Eye (tissue), 1 donor: ENCODE measurements at regions not wholly inside any gene's neighbourhood (a gene's known extent, or its start where the extent isn't known, plus 50 kb on each side); places are given as distances from the start of the nearest gene placed in this dataset.
A peak's percentile ranks its signal among the peaks of the same experiment; 100 is the strongest.
"Not testable (repeated sequence)": the region's sequence is repeated elsewhere in the genome, so short reads cannot be mapped to it uniquely, and the experiment has no call there.

Source experiments
- DNase-seq: peaks from one replicate; pipeline ENCODE4 v3.0.0-alpha.2; 2015

DNA sequence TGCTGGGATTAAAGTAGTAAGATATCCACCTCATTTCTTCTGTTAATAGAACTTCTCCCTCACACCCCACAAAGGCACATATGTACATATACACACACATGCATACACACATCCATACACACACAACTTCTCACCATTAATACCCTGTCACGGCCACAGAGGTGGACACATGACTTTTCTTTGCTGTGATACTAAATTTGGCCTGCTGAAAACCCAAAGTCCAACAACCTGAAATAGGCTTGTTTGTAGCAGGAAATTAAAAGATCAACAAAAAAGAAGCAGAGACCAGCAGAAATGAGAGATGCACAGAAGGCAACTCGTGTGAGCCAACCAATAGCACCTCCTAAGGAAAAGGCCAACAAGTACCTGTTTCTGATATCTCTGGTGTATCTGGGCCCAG is 128.7 kb upstream of the PCGF5 start:
- no peak for DNase-seq

DNA sequence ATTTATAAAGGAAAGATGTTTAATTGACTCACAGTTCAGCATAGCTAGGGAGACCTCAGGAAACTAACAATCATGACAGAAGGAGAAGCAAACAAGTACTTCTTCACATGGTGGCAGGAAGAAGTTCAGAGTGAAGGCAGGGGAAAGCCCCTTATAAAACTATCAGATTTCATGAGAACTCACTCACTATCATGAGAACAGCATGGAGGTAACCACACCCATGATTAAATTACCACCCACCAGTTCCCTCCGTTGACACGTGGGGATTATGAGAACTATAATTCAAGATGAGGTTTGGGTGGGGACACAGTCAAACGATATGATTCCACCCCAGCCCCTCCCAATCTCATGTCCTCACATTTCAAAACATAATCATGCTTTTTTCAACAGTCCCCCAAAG is 124.2 kb upstream of the PCGF5 start:
- DNase-seq, result no peak

DNA sequence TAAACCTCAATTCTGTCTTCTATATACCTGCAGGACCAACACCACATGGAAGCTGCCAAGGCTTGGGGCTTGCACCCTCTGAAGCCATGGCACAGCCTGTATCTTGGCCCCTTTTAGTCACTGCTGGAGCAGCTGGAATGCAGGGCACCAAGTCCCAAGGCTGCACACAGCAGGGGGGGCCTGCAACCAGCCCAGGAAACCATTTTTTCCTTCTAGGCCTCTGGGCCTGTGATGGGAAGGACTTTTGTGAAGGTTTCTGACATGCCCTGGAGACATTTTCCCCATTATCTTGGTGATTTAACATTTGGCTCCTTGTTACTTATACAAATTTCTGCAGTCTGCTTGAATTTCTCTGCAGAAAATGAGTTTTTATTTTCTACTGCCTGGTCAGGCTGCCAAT is 123.2 kb upstream of the PCGF5 start:
- DNase-seq, result no peak

DNA sequence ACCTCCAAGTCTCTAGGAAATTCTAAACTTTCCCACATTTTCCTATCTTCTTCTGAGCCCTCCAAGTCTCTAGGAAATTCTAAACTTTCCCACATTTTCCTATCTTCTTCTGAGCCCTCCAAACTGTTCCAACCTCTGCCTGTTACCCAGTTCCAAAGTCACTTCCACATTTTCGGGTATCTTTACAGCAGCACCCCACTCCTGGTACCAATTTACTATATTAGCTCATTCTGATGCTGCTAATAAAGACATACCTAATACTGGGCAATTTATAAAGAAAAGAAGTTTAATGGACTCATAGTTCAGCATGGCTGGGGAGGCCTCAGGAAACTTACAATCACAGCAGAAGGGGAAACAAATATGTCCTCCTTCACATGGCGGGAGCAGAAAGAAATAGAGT is 122.4 kb upstream of the PCGF5 start:
- DNase-seq, result not testable (repeated sequence)

DNA sequence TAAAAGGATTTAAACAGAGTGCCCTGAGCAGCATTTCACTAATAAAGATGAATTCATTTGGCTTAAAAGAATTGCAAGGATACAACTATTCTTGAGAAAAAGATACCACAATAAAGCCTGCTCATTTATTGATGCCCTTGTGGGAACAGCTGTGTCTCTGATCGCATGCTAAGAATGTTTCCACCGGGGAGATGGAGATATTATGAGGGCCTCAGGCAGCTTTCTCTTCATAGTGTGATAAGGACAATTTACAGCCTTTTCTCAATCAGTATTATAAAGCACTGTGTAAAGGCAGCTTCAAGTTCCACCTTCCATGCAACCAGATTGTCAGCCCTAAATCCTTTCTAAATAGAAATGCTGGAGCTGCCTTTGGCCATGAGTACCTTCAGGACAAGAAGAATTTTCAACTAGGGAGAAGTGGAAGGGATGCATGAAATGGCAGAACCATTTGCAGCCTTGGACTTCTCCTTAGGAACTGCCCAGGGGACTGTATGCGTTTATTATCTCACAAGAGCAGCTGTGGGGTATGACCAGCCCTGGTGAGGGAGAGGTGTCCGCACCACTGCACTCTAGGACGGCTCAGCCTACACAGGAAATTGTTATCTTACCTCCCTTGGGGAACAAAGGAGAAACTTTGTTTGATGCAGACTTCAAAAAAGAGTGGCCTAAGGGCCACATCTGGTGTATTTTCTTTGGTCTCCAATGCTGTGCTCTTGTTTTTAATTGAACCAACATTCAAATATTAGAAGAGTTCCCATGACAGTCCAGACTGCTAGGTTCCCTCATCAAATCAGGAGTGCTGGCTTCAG is 116.9 kb upstream of the PCGF5 start:
- peak; percentile 28 for DNase-seq

DNA sequence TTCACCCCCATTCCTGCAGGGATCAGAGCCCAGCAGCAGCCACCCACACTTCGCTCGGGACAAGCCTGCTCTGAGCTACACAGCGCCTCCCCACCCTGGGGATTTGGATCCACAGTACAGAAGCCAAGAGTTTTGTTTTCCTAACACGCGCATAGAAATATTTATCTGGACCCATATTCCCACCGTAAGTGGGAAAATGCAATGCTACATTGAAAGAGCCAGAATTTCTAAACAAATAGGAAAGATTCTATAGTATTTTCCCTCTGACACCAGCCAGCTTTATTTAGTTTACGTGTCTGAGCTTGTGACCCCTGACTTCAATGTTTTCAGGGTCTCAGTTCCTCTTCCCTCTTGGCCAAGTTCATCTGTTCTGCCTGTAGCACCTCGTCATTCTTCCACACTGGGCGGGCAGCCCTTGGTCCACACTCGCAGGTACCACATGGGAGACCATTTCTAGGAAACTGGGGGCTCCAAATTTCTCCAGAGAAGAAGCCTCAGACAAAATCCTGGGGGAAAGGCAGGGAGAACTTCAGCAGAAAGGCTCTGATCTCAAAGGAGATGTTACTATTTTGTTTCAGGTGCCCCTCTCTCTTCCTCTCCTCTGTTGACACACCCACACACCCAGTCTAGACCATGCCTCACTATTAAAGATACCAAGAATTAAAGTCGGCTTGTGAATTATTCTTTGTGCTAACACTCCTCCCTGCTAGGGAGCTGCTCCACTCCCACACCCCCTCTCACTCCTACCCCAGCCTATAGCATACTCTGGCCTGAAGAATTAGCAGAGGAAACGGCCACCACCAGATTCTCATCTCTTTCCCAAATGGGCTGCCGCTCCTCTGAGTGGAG is 116.0 kb upstream of the PCGF5 start:
- no peak for DNase-seq

DNA sequence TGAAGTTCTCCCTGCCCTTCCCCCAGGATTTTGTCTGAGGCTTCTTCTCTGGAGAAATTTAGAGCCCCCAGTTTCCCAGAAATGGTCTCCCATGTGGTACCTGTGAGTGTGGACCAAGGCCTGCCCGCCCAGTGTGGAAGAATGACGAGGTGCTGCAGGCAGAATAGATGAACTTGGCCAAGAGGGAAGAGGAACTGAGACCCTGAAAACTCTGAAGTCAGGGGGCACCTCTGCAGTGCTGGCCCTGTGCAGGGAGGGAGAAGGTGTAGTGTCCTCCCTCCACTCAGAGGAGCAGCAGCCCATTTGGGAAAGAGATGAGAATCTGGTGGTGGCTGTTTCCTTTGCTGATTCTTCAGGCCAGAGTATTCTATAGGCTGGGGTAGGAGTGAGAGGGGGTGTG is 115.2 kb upstream of the PCGF5 start:
- no peak for DNase-seq

DNA sequence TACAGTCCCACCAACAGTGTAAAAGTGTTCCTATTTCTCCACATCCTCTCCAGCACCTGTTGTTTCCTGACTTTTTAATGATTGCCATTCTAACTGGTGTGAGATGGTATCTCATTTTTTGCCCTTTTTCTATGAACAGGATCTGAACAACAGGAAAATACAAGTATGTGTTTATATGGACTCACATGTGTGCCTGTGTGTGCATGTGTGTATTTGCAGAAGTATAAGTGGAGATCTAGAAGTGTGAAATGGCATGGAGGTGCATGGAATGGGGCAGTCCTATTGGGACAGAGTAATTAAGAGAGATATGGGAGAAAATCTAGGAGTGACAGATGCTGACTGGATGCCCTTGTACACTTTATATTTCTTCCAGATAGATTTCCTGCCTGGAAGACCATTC is 111.6 kb upstream of the PCGF5 start:
- DNase-seq, result no peak

DNA sequence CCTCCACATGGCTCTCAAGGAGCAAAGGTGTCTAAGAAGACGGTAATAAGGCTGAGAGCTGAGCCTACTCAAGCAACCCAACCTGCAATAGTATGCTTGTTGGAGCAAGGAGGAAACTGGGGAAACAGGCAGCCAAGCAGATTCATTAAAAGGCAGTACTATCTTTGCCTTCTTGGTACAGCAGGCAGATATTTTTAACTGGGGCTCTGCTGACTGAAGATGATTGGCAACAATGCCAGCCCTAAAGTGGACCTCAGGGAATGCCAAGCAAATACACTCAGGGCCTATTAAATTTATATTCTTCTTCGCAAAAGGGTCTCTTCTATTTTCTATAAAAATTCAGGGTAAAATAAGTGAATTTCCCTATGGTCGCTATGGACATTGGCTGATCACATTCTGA is 109.4 kb upstream of the PCGF5 start:
- no peak for DNase-seq

DNA sequence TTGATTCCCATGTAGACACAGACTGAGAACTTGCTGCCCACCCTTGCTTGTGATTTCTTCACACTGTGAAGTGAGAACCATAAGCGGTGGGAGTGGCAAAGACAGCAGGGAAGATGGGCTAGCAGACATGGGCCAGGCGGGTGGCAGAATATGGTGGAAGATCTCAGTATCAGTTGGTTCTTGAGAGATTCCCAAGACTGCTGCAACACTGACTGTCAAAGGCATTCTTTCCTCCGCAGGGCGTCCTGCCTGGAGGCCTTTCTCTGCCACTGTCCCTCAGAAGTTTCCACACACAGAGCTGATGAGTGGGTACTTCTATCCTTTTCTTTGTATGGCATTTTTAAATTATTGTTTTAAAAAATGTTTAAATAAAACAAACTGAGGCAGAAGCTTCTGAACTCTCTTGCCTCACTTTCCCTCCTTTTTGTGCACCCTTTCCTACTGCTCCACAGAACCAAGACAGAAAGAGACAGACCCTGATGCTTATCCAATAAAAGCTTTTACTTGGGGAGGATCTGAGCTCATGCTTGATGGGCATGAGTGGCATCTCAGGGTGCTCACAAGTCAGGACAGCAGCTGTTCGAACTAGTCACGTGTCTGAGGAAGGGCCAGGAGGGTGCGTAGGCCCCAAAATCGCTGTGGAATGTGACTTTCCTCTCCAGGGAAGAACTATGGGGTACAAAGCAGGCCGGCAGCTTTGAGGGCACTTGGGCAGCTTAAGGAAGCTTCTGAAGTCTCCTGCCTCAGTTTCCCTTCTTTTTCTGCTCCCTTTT is 104.7 kb upstream of the PCGF5 start:
- no peak for DNase-seq

DNA sequence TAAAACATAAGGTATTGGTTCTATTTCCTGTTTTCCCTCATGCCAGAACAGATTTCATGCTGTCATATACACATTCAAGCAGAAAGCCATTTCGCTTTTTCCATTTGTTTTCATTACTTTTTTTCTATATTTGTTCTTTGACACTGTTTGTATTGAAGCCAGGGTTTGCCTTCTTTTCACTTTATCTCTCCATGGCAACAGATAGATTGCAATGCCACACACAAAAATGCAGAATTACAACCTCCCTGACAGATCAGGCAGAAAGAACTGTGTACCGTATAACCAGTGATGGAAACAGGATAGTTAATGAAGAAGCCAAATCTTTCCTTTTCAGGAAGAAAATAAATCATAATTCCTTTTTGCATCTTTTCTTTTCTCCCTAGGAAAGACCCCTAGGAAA is 103.0 kb upstream of the PCGF5 start:
- peak; percentile 11 for DNase-seq

DNA sequence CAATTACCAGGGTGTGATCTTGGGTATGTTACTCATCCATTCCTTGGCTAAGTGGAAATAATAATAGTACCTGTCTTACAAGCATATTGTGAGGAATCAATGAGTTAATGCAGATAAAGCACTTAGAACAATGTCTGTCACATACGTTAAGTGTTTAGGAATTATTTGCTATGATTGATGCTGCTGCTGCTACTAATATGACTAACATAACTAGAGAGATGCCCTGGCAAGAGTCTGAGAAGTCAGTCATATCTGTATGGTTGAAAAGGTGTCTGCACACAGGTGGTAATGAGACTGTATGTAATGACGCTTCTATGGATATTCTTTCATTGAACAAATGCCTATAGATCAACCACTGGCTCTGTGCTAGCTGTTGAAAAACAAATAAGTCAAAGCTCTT is 100.1 kb upstream of the PCGF5 start:
- no peak for DNase-seq

DNA sequence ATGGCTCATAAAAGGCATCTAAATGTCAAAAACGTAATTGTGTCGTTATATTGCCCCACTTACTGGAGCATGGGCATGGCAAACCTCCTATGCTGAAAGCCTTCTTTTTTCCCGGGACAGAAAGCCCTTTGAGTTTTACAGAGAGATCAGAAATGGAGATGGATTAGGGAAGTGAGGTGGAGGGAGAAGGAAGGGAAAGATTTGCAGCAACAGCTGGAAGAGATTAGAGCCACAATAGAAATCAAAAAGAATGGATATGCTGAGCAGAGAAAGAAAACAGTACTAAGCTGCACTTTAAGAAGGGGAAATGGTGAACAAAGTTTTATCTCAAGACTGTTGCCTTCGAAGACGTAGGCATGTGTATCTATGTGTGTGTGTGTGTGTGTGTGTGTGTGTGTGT is 97.2 kb upstream of the PCGF5 start:
- peak; percentile 29 for DNase-seq

DNA sequence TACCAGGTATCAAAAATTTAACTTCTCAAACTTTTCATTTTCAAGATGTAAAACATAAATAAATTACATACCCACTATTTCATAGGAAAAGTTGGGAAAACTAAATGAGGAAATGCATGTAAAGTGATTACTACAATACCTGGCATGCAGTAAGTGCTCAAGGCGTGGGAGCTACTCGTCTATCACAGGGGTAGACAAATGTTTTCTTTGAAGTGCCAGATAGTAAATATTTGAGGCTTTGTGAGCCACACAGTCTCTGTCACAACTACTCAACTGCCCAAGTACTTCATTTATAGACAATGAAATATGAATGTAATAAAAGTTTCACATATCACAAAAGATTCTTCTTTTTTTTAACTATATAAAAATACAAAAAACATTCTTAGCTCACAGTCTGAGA is 96.4 kb upstream of the PCGF5 start:
- DNase-seq, result no peak

DNA sequence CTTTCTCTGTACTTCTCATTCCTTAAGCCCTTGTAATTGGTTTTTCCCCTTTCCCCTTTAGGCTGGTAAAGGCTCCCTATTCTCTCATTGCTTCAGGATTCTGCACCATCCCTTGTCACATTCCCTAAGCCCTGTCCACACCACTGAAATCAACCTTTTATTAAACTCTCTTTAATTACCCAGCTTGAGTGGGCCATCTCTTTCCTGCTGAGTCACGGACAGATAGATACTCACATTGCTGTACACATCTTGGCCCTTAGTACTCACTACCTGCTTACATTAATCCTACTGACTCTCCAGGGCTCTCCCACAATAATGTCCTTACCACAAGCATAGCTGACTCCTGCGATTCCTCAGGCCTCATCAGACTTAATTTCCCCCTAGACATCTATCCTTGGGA is 94.0 kb upstream of the PCGF5 start:
- DNase-seq, result no peak

DNA sequence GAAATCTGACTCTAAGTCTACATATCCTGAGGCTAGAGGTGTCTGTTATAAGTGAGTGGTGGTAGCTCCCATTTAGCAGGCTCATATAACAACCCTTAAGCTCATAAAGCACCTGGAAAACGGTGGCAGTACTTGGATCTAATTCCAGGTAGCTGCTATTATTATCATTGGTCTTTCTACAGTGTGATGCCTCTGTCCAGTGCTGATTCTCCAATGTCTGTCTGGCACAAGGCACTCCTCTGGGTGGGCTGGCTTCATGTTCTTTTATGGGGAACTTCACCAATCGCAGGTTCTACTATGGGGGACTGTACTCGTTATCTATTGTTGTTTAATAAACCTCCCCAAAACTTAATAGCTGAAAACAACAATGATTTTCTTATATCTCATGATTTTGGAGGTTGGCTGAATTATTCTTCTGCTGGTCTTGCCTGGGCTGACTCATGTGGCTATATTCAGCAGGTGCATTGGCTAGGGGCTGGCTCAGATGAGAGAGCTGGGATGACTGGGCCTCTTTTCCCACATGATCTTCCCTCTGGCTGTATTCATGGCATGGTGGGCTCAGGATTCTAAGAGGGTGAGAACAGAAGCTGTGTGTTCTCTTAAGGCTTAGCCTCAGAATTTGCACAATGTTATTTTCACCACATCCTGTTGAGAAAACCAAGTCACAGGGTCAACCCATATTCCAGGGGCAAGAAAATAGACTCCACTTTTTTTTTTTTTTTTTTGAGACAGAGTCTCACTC is 93.0 kb upstream of the PCGF5 start:
- DNase-seq, result no peak

DNA sequence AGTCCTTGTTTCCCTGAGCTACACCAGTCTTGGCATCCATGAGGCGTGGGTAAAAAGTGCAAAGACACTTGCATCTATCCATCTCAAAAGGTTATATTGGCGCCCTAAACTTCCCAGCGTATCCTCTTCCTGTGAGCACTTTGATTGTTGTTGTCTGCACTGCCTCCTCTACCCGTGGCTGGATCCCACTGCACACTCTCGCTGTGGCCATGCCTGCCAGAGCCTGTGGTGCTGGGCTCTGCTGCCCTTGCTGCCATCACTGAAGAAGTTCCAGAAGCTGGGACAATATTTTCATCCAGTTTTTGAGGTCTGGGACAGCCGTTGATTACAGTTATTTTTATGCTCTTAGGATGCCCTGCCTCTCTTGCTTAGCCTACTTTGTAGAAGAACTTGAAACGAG is 85.3 kb upstream of the PCGF5 start:
- no peak for DNase-seq

DNA sequence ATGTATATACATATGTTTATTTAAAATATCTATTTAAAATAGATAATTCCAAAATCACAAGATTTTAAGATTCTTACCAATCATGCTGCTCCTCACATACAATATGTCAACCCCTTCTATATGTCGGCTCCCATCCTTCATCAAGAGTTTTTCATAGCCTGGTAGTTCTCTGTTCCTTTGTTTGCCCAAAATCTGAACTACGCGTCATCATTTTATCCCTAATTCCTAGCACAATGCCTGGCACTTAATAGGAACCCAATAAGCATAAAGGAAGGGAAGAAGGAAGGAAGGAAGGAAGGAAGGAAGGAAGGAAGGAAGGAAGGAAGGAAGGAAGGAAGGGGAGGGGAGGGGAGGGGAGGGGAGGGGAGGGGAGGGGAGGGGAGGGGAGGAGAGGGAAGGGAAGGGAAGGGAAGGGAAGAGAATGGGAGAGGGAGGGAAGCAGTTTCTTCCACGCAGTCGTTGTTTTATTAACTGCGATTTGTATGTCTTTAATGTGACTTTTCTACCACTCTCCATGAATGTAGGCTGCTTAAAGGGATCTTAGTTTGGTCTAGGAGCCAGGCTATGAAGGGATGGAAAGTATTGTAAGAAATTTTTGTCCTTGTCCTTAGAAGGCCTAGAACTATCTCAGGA is 83.3 kb upstream of the PCGF5 start:
- DNase-seq, result no peak

DNA sequence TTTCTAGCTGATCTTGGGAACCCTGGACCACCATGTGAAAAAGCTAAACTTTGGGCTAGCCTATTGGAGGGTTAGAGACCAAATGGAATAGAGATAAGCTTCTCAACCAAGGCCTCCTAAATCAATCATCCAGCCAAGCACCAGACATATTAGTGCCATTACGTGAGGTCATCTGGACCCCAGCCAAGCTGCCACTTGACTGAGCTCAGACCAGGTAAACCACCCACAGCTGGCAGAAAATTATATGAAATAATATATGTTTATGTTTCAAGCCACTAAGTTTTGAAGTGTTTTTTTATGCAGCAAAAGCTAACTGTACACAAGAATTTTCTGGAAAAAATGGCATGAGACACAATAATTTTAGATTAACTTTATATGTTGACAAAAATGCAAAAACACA is 82.6 kb upstream of the PCGF5 start:
- no peak for DNase-seq

DNA sequence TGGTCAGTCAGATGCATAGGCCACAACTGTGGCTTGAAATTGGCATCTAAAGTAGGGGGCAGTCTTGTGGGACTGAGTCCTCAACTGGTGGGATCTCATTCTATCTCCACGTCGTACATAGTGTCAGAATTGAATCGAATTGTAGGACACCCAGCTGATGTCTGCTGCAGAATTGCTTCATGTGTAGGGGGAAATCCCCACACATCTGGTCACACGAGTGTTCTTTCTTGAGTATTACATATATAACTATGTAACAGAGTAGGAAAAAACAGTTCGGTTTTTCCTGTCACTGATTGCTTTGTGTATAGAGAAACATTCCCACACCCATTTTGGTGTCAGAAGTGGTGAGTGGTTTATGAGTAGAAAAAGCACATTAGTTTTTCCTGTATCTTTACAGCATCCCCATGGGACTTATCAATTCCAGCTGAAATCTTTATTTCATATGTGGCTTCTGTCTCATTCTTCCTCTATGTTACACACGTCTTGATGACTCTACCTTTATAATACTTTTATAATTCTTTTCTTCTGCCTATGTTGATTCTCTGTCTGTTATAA is 79.4 kb upstream of the PCGF5 start:
- DNase-seq, result no peak

DNA sequence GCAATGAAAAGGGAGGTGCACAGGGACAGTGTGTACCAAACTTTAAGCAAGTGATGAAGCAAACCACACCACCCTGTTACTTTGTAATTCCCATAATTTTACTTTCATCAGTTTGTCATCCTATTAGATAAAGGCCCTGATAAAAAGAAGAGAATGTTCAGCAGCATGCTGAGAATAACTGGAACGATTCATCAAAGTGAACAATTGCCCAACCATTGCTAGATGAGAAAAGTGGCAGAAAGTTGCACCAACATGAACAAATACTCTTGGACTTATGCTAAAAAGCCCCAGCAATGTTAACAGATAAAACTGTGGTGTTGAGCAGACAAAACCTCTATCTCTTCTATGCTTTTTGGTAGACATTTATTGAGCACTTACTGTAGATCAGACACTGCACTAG is 75.5 kb upstream of the PCGF5 start:
- no peak for DNase-seq

DNA sequence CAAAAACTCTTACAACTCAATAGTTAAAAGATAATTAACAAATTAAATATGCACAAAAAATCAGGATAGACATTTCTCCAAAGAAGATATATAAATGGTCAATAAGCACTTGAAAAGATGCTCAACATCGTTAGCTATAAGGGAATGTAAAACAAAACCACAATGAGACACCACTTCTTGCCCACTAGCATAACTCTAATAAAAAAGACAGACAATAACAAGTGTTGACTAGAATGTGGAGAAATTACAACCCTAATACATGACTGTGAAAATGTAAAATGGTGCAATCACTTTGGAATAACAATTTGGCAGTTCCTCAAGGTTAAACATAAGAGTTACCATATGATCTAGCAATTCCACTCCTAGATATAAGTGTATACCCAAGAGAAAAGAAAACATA is 74.3 kb upstream of the PCGF5 start:
- no peak for DNase-seq
